Suprapubic skin (tissue), 4 donors: ENCODE measurements at regions not wholly inside any gene's neighbourhood (a gene's known extent, or its start where the extent isn't known, plus 50 kb on each side); places are given as distances from the start of the nearest gene placed in this dataset.

Source experiments
- EP300 ChIP-seq: sonication (generic); formaldehyde crosslinking; IDR thresholded peaks from one replicate; pipeline ENCODE4 v1.6.1; 2017; ENCODE audit warnings: antibody characterized with exemption
- POLR2A ChIP-seq, 2 donors: fragments of 450-650 bp; IDR thresholded peaks; one replicate each; pipeline ENCODE4 v1.6.1; 2017; ENCODE audit warnings: antibody characterized with exemption in 2 of 2, mild to moderate bottlenecking in 2 of 2, moderate library complexity in 2 of 2
- POLR2AphosphoS5 ChIP-seq, 3 donors: sonication (generic); formaldehyde crosslinking; IDR thresholded peaks; one replicate each; pipeline ENCODE4 v1.6.1; 2017; ENCODE audit warnings: antibody characterized with exemption in 3 of 3
- TF ChIP-seq, protein P1 (sequence below), 2 donors: fragments of 200-600 bp in 1 of 2; fragments of 450-650 bp in 1 of 2; sonication (generic) in 1 of 2; IDR thresholded peaks; one replicate each; pipeline ENCODE4 v1.5.1; 2016 to 2019; ENCODE audit warnings: antibody characterized with exemption in 2 of 2, mild to moderate bottlenecking in 1 of 2, moderate library complexity in 1 of 2

DNA sequence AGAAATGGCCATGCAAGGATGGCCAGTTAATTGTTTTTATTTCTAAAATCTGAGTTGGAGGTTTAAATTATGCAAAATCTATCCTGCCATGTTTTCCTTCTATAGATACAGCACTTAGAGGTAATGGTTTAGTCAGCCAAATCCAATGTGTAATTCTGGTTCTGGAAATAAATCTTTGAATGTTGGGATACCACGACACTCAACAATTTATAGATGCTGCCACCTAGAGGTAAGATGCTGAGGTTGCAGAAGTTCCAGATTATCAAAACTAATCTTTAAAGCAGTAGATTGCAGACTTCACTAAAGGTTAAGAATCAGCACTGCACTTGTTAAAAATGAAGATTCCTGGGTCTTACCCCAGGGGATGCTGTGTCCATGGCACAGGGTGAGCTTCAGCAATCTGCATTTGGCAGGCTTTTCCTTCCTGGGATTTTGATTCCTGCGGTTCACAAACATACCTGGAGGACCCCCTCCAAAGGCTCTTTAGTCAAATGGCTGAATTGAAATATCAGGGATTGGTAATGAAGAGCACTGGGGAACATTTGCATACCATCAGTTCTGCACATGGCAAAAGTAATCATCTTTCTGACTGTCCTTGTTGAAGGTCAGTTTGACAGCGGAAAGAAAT lies 53.4 kb upstream of the ANO4 start:
- TF ChIP-seq, protein P1, sequence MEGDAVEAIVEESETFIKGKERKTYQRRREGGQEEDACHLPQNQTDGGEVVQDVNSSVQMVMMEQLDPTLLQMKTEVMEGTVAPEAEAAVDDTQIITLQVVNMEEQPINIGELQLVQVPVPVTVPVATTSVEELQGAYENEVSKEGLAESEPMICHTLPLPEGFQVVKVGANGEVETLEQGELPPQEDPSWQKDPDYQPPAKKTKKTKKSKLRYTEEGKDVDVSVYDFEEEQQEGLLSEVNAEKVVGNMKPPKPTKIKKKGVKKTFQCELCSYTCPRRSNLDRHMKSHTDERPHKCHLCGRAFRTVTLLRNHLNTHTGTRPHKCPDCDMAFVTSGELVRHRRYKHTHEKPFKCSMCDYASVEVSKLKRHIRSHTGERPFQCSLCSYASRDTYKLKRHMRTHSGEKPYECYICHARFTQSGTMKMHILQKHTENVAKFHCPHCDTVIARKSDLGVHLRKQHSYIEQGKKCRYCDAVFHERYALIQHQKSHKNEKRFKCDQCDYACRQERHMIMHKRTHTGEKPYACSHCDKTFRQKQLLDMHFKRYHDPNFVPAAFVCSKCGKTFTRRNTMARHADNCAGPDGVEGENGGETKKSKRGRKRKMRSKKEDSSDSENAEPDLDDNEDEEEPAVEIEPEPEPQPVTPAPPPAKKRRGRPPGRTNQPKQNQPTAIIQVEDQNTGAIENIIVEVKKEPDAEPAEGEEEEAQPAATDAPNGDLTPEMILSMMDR (IDR thresholded peaks at IDR 0.05) = peak in 1 of 2 donors; percentile 48
- no peak for TF ChIP-seq POLR2A (IDR thresholded peaks at IDR 0.05)
- TF ChIP-seq POLR2AphosphoS5 (IDR thresholded peaks at IDR 0.05) = no peak
- no peak for TF ChIP-seq EP300
